Right kidney (tissue), 1 donor: ENCODE measurements at regions not wholly inside any gene's neighbourhood (a gene's known extent, or its start where the extent isn't known, plus 50 kb on each side); places are given as distances from the start of the nearest gene placed in this dataset.
"Not testable (repeated sequence)": the region's sequence is repeated elsewhere in the genome, so short reads cannot be mapped to it uniquely, and the experiment has no call there.

Experiments
- DNase-seq: peaks from one replicate; pipeline ENCODE4 v3.0.0-alpha.2; 2016

DNA sequence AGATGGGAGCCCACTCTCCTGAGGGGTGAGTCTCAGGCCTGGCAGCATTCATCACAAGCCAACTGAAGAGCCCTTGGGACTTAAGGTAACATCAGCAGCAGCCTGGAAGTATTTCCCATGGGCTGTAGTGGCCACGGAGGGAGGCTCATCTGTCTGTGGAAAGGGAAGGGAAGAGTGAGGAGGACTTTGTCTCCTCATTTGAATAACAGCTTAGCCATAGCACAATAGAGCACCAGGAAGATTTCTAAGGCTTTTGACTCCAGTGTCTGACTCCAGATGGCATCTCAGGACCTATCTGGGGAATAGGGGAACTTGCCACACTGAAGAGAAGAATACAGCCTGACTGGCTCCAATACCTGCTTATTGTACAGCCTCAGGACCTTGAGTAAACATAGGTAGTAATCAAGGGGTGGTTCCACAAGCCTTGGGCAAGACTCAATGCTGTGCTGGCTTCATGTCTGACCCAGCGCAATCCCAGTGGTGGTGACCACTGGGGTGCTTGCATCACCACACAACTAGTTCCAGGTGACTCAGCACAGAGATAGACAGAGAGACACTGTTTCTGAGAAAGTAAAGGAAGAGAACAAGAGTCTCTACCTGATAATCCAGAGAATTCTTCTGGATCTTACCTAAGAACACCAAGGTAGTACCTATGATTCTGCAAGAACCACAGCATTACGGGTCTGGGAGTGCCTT is 510.5 kb upstream of the CCDC179 start:
- DNase-seq = no peak

- no peak for DNase-seq
Observed at GRCh38 chr11:23377909-23378308, 517.6 kb upstream of the CCDC179 start.

DNA sequence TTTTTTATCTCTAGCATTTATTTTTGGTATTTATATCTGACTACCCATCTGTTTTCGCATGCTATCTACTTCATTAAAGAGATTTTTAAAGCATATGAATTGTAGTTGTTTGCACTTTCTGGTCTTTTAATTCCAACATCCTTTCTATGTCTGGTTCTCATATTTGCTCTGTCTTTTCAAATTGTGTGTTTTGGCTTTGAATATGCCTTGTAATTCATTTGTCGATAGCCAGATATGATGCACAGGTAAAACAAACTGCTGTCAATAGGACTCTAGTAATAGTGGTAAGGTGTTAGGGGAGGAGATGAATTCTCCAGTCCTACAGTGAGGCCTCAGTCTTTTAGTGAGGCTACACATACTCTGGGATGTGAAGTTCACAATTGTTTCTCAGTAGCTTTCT is 530.8 kb upstream of the CCDC179 start:
- DNase-seq = no peak

- DNase-seq = no peak
Observed at GRCh38 chr11:23398052-23398451, 537.8 kb upstream of the CCDC179 start.

- no peak for DNase-seq
Observed at GRCh38 chr11:23399995-23400394, 539.7 kb upstream of the CCDC179 start.

GRCh38 chr11:23403210-23404185 is 543.2 kb upstream of the CCDC179 start:
- DNase-seq = no peak

DNA sequence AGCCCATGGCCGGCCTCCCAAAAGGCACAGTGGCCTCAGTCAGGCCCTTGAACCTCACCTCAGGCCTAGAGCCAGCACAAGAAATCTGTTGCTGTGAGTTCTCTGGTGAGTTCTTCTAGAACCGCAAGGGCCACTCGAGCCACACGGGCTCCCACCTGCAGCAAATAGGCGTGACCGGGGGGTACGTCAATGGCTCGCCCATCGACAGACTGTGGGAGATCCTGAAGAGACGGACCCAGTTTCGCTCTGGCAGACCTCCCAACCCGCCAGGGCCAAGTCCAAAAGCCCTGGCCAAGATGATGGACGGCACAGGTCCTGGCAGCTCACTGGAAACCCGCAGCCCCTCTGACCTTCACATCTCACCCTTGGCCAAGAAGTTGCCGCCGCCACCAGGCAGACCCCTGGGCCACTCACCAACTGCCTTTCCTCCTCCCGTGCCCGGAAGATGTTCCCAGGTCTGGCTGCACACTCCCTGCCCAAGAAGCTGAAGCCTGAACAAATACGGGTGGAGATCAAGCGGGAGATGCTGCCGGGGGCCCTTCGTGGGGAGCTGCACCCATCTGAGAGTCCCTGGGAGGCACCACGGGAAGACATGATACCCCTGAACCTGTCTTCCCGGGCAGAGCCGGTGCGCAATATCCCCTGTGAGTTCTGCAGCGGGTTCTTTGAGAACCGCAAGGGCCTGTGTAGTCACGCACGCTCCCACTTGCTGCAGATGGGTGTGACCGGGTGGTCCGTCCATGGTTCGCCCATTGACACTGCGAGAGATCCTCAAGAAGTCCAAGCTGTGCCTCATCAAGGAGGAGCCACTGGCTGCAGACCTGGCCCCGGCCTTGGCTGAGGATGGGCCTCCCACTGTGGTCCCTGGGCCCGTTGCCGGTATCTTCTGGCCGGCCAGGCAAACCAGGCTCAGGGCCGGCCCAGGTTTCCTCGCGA is 544.2 kb upstream of the CCDC179 start:
- no peak for DNase-seq

DNA sequence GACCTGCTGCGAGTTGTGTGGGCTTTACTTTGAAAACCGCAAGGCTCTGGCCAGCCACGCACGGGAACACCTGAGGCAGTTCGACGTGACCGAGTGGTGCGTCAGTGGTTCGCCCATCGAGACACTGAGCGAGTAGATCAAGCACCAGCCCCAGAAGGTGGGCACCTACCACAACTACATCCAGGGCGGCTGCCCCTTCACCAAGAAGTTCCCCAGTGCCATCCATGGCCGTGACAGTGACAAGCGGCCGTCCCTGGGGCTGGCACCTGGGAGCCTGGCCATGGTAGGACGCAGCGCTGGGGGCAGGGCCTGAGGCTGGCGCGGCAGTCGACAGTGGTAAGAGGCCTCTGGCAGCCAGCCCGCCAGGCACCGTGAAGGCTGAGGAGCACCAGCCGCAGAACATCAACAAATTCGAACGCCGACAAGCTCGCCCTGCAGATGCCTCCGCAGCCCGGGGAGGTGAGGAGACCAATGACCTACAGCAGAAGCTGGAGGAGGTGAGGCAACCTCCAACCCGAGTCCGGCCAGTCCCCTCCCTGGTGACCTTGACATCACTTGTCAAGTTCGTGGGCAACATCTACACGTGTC is 545.2 kb upstream of the CCDC179 start:
- no peak for DNase-seq

DNA sequence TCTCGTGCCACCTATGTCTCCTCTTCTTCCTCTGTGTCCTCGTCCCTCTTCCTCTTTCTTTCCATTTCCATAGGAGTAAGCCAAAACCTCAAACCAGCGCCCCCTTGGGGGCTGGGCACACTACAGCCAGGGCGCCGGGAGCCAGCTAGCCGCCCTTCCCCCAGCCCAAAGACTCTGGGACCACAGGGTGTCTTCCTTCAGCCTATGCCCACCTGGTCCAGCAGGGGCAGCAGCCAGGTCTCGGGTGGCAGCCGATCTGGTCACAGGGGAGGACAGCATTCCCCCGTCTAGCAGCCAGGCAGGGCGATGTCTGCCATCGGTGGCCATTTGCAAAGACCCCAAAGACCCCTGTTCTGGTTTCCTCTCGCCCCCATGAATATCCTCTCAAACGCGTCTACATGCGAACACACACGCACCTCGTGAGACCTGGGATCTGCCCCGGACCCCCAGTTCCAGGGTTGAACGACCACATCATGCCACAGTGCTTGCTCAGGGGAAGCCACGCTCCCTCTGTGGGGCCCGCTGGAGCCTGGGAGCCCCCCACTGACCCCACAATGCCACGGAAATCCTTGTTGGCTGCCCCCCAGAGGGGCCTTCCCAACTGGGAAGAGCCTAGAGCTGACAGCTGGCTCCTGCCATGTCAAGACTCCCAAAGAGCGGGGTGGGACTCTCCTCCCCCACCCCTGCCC is 546.0 kb upstream of the CCDC179 start:
- no peak for DNase-seq

DNA sequence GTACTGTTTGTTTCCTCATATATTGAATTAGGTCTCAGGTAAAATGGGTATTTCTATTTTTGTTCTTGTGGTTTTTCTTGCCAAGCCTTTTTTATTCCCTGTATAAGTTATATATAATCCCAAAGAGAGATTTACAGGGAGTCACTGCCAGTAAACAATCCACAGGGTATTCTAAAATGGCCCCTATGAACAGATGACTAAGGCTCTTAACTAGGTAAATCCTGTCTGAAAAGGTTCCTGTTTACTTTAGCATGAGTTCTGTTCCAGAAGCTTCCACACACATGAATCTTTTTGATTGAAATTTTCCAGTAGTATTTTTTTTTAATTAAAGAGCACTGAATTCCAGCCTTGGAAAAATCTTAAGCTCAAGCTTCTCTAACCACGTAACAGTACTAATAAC is 552.8 kb upstream of the CCDC179 start:
- DNase-seq = no peak

DNA sequence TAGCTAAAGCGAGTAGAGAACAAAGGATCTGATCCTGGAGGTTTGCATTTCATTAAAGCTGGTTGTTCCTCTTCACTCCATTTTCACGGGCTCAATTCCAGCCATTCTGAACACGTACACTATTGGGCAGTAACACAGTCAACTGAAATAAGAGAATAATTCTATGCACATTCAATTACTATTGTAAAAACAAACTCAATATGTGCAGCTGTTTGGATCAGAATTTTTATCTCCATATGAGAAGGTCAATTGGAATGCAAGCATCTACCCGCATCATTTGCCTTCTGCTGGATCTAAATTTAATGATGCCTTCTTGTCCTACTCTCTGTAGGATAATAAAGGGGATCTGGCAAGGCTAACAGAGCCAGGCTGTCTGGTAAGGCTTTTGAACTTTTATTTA is 562.8 kb upstream of the CCDC179 start:
- no peak for DNase-seq

GRCh38 chr11:23423656-23424055 is 563.4 kb upstream of the CCDC179 start:
- no peak for DNase-seq

DNA sequence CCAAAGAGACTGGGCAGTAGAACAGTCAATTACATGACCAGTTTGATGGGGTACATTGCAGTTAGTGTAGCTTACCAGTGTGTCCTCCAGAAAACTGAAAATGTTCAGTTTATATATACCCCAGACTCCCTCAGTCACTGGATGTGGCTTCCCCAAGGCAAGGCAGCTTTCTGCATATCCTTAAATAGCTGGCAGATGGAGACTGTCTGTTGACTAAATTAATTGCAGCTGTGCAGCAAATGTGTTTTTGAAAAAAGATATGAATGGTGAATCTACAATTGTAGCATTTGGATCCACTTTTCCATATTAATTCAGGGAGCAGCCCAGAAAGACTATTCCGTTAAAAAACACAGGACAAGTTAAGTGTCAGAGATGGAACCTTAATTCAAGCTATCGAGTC is 565.1 kb upstream of the CCDC179 start:
- no peak for DNase-seq

- no peak for DNase-seq
Observed at GRCh38 chr11:23429569-23429968, 569.3 kb upstream of the CCDC179 start.

- no peak for DNase-seq
Observed at GRCh38 chr11:23453522-23453921, 593.2 kb upstream of the CCDC179 start.

GRCh38 chr11:23455321-23455891 is 595.1 kb upstream of the CCDC179 start:
- no peak for DNase-seq

- DNase-seq = no peak
Observed at GRCh38 chr11:23457641-23458040, 597.4 kb upstream of the CCDC179 start.

DNA sequence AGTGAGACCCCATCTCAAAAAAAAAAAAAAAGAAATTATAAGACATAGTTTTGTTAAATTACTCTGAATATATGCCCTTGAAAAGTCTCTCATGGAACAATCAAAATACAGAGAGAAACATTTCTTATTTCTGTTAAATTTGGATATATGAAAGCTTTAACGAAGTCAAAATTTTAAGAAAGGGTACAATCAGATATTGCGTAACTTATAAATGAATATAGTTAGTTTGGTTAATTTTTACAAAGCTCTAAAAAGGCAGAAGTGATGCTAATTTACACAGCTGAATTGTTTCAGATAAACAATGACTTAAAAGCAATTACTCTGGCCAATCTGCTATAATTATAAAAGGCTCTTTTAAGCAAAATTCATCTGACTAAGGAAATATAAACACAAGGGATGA is 611.6 kb upstream of the CCDC179 start:
- no peak for DNase-seq

GRCh38 chr11:23473782-23474181 is 613.5 kb upstream of the CCDC179 start:
- DNase-seq = no peak

GRCh38 chr11:23480736-23481135 is 620.5 kb upstream of the CCDC179 start:
- DNase-seq = no peak

GRCh38 chr11:23484146-23484545 is 623.9 kb upstream of the CCDC179 start:
- DNase-seq = not testable (repeated sequence)
